ENCODE measurements at regions not wholly inside any gene's neighbourhood (a gene's known extent, or its start where the extent isn't known, plus 50 kb on each side); places are given as distances from the start of the nearest gene placed in this dataset.

DNA sequence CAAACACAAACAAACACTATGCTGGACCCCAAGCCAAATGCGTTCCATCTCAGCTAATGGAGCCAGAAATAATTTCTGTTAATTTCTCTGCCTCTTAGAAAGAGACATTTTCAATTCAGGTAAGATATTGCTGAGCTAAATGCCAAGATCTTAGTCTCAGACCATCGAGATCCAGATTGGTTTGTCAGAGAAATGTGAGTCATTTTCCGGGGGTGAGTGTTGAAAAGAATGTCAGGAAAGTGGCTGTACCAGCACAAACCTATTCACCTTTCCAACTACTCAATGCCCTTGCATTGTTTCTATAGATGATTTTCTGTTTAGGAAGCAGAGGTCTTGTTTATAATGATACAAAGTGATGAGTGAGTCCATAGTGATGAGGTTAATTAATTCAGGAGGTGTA lies 266.8 kb upstream of the TSHZ3 start:
- Histone ChIP-seq H2AFZ (no peak overlapping the region), H3K27ac (no peak overlapping the region), H3K4me2 (no peak overlapping the region), H3K9me2 (replicated peaks; ENCODE audit: insufficient read depth) (no peaks in the 10 kb centered on the region), H3K9me3 (ENCODE audit: low read depth) (no peaks in the 10 kb centered on the region), H3K27me3 (peaks cover 1% of the 10 kb centered on the region), H4K20me1 (ENCODE audit: insufficient read depth, poor library complexity, severe bottlenecking) (no peaks in the 10 kb centered on the region), H3K4me1 (ENCODE audit: insufficient read depth) (no peaks in the 10 kb centered on the region), H3K79me2 (no peaks in the 10 kb centered on the region), H3K36me3 (replicated peaks; ENCODE audit: insufficient read depth, low read depth) (no peaks in the 10 kb centered on the region), H3K4me3 (no peak overlapping the region)
- WGBS (ENCODE audit: low lambda C conversion rate, missing lambda C conversion rate) = 80% methylated on average over 3 of the region's 3 CpGs
- no peak for TF ChIP-seq EZH2phosphoT487 (IDR thresholded peaks at IDR 0.05; ENCODE audit: low read depth, severe bottlenecking, unreplicated experiment)
- TF ChIP-seq, protein P1, sequence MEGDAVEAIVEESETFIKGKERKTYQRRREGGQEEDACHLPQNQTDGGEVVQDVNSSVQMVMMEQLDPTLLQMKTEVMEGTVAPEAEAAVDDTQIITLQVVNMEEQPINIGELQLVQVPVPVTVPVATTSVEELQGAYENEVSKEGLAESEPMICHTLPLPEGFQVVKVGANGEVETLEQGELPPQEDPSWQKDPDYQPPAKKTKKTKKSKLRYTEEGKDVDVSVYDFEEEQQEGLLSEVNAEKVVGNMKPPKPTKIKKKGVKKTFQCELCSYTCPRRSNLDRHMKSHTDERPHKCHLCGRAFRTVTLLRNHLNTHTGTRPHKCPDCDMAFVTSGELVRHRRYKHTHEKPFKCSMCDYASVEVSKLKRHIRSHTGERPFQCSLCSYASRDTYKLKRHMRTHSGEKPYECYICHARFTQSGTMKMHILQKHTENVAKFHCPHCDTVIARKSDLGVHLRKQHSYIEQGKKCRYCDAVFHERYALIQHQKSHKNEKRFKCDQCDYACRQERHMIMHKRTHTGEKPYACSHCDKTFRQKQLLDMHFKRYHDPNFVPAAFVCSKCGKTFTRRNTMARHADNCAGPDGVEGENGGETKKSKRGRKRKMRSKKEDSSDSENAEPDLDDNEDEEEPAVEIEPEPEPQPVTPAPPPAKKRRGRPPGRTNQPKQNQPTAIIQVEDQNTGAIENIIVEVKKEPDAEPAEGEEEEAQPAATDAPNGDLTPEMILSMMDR (IDR thresholded peaks at IDR 0.05; ENCODE audit: poor library complexity) = no peak
- no peak for TF ChIP-seq EZH2 (IDR thresholded peaks at IDR 0.05; ENCODE audit: borderline replicate concordance)
- no peak for DNase-seq (ENCODE audit: low spot score)

DNA sequence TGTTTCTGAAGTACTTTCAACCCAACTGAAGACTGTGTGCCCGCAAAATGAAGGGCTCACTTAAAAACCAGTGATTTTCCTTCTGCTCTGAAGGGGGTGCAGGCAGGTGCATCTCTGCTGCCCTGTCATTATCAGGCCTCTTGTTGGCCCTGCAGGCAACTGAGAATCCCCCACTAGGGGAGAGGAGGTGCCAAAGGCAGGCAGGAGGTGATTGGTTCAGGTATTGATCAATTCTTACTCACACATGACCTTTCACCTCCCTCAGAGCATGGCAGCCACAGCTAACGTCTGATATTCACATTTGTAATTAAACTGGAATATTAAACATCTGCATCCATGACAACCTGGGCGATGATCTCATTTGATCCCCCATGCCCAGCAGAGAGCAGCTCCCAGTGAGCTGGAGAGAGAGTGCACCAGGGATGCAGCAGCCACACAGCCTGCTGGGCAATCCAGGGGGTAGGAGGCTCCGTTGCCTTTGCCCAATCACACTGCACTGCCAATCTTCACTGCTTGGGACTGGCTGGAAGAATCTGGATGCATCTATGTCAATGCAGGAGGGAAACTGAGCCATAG lies 267.9 kb upstream of the TSHZ3 start:
- H3K4me3 ChIP-seq = no peak overlapping the region
- no peaks in the 10 kb centered on the region for H3K9me2 ChIP-seq (replicated peaks; ENCODE audit: insufficient read depth)
- WGBS (ENCODE audit: low lambda C conversion rate, missing lambda C conversion rate) = 86% methylated on average over 4 of the region's 4 CpGs
- no peaks in the 10 kb centered on the region for H3K27me3 ChIP-seq
- no peak overlapping the region for H3K27ac ChIP-seq
- no peaks in the 10 kb centered on the region for H4K20me1 ChIP-seq (ENCODE audit: insufficient read depth, poor library complexity, severe bottlenecking)
- H3K4me2 ChIP-seq = no peak overlapping the region
- no peaks in the 10 kb centered on the region for H3K9me3 ChIP-seq (ENCODE audit: low read depth)
- H3K4me1 ChIP-seq (ENCODE audit: insufficient read depth) = no peaks in the 10 kb centered on the region
- no peaks in the 10 kb centered on the region for H3K36me3 ChIP-seq (replicated peaks; ENCODE audit: insufficient read depth, low read depth)
- no peak overlapping the region for H2AFZ ChIP-seq
- TF ChIP-seq EZH2phosphoT487 (IDR thresholded peaks at IDR 0.05; ENCODE audit: low read depth, severe bottlenecking, unreplicated experiment) (no peak), EZH2 (IDR thresholded peaks at IDR 0.05; ENCODE audit: borderline replicate concordance) (no peak)
- TF ChIP-seq, protein P1 (IDR thresholded peaks at IDR 0.05; ENCODE audit: poor library complexity) = no peak
- no peaks in the 10 kb centered on the region for H3K79me2 ChIP-seq
- no peak for DNase-seq (ENCODE audit: low spot score)

DNA sequence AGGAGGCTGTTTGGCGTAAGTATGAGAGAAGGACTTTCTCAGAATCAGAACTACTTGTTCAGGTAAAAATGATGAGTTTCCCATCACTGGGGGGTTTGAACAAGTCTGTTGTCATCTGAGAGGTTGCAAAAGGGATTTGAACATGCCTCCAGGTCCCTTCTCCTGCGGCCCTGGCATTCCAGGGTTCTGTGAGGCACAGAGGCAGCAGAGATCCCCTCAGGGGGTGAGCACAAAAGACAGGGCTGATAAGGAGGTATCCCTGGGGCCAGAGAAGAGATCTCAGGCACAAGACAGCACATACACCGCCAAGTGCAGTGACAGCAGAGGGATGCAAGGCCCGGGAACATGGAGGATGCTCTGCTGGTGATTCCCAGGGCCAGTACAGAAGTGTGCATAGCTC lies 275.8 kb upstream of the TSHZ3 start:
- H3K27ac ChIP-seq = no peak overlapping the region
- H3K79me2 ChIP-seq = no peaks in the 10 kb centered on the region
- H3K27me3 ChIP-seq = no peaks in the 10 kb centered on the region
- no peak overlapping the region for H3K4me3 ChIP-seq
- H3K4me2 ChIP-seq = no peak overlapping the region
- no peak for DNase-seq (ENCODE audit: low spot score)
- H3K36me3 ChIP-seq (replicated peaks; ENCODE audit: insufficient read depth, low read depth) = no peaks in the 10 kb centered on the region
- H2AFZ ChIP-seq = no peak overlapping the region
- no peaks in the 10 kb centered on the region for H4K20me1 ChIP-seq (ENCODE audit: insufficient read depth, poor library complexity, severe bottlenecking)
- 79% methylated on average over 4 of the region's 4 CpGs for WGBS (ENCODE audit: low lambda C conversion rate, missing lambda C conversion rate)
- no peaks in the 10 kb centered on the region for H3K4me1 ChIP-seq (ENCODE audit: insufficient read depth)
- H3K9me2 ChIP-seq (replicated peaks; ENCODE audit: insufficient read depth) = no peaks in the 10 kb centered on the region
- H3K9me3 ChIP-seq (ENCODE audit: low read depth) = no peaks in the 10 kb centered on the region
- TF ChIP-seq EZH2 (IDR thresholded peaks at IDR 0.05; ENCODE audit: borderline replicate concordance) (no peak), EZH2phosphoT487 (IDR thresholded peaks at IDR 0.05; ENCODE audit: low read depth, severe bottlenecking, unreplicated experiment) (no peak)
- TF ChIP-seq, protein P1 (IDR thresholded peaks at IDR 0.05; ENCODE audit: poor library complexity) = no peak

DNA sequence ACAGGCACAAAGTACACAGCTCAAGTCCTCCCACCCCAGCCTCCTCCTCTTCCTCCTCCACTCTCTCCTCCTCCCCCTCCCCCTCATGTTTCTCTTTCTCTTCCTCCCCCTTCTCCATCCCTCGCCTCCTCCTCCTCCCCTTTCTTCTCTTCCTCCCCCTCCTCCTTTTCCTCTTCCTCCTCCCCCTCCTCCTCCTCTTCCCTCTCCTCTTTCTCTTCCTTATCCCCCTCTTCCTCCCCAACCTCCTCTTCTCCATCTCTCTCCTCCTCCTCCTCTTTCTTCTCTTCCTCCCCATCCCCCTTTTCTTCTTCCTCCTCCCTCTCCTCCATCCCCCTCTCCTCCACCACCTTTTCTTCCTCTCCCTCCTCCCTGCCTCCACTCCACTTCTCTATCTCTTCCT lies 276.3 kb upstream of the TSHZ3 start:
- H3K4me1 ChIP-seq (ENCODE audit: insufficient read depth) = no peaks in the 10 kb centered on the region
- no peak overlapping the region for H2AFZ ChIP-seq
- H3K4me2 ChIP-seq = no peak overlapping the region
- H3K27ac ChIP-seq = no peak overlapping the region
- WGBS (ENCODE audit: low lambda C conversion rate, missing lambda C conversion rate) = no CpG with 5 or more reads among the region's 1 CpG
- H3K9me2 ChIP-seq (replicated peaks; ENCODE audit: insufficient read depth) = no peaks in the 10 kb centered on the region
- TF ChIP-seq EZH2phosphoT487 (IDR thresholded peaks at IDR 0.05; ENCODE audit: low read depth, severe bottlenecking, unreplicated experiment) (no peak), EZH2 (IDR thresholded peaks at IDR 0.05; ENCODE audit: borderline replicate concordance) (no peak)
- TF ChIP-seq, protein P1 (IDR thresholded peaks at IDR 0.05; ENCODE audit: poor library complexity) = no peak
- H3K79me2 ChIP-seq = no peaks in the 10 kb centered on the region
- no peak for DNase-seq (ENCODE audit: low spot score)
- H4K20me1 ChIP-seq (ENCODE audit: insufficient read depth, poor library complexity, severe bottlenecking) = no peaks in the 10 kb centered on the region
- H3K4me3 ChIP-seq = no peak overlapping the region
- no peaks in the 10 kb centered on the region for H3K27me3 ChIP-seq
- no peaks in the 10 kb centered on the region for H3K36me3 ChIP-seq (replicated peaks; ENCODE audit: insufficient read depth, low read depth)
- H3K9me3 ChIP-seq (ENCODE audit: low read depth) = no peaks in the 10 kb centered on the region
